Suppressor macrophage (primary cell): ENCODE measurements at regions not wholly inside any gene's neighbourhood (a gene's known extent, or its start where the extent isn't known, plus 50 kb on each side); places are given as distances from the start of the nearest gene placed in this dataset.
"Not testable (repeated sequence)": the region's sequence is repeated elsewhere in the genome, so short reads cannot be mapped to it uniquely, and the experiment has no call there.

Experiments used
- DNase-seq, 4 experiments: peaks; one replicate each; pipeline ENCODE4 v3.0.0-alpha.2; 2020 to 2022

DNA sequence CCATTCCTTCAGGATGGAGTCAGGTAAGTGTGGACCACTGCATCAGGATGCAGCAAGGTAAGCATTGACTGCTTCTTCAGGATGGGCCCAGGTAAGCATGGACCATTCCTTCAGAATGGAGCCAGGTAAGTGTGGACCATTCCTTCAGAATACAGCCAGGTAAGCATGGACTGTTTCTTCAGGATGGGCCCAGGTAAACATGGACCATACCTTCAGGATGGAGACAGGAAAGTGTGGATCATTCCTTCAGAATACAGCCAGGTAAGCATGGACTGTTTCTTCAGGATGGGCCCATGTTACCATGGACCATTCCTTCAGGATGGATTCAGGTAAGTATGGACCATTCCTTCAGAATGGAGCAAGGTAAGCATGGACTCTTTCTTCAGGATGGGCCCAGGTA lies 89.4 kb upstream of the SPACA7 start:
- DNase-seq: not testable (repeated sequence)

GRCh38 chr13:112320303-112320702 lies 55.9 kb upstream of the SPACA7 start:
- DNase-seq: no peak

DNA sequence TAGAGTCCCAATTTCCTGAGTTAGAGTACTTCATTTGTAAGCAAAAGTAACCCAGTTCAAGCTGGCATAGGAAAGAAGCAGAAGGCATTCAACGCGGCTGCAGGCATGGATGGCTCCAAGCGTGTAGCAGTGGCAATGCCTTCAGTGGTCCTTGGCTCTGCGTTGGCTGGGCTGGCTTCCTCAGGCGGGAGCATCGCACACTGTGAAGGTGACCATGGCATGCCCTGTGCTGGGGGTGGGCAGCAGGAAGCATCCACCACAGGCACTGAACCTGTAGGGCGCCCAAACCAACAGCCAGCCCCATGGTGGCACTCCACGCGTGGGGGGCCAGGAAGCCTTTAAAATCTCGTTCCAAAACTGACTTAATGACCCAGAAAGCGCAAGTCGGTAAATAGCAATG lies 53.6 kb upstream of the SPACA7 start:
- no peak for DNase-seq

DNA sequence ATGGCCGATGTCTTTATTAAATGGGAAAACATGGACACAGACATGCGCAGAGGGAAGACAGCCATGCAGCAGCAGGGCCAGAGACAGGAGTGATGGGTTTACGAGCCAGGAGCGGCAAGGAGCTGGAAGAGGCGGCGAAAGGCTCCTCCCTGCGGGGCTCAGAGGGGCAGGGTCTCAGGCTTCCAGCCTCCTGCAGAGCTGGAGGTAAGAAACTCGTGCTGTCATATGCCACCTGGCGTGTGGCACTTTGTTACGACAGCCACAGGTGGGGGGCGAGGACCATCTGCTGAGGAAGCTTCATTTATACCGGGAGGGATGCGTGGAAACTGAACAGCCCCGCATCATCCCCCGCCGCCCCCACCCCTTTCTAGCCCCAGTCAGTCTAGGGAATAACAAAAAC lies 52.0 kb upstream of the SPACA7 start:
- no peak for DNase-seq

GRCh38 chr13:112325142-112325808 lies 50.9 kb upstream of the SPACA7 start:
- DNase-seq: no peak

GRCh38 chr13:112325920-112326645 lies 50.1 kb upstream of the SPACA7 start:
- no peak for DNase-seq
